Mucosa of descending colon (tissue), 3 donors: ENCODE measurements at regions not wholly inside any gene's neighbourhood (a gene's known extent, or its start where the extent isn't known, plus 50 kb on each side); places are given as distances from the start of the nearest gene placed in this dataset.
A peak's percentile ranks its signal among the peaks of the same experiment; 100 is the strongest.

Experiments used
- ATAC-seq: fragments of 200-7000 bp; cut with Tn5 transposase; one replicate; pipeline ENCODE4 v1.9.1; 2020; ENCODE audit warnings: mild to moderate bottlenecking, moderate library complexity
- DNase-seq, 3 donors: peaks; one replicate each; pipeline ENCODE4 v3.0.0-alpha.2; 2020
- H3K36me3 ChIP-seq: fragments of 200-600 bp; one replicate; pipeline ENCODE4 v1.8.0; 2021; ENCODE audit warnings: low read depth, mild to moderate bottlenecking
- H3K4me1 ChIP-seq: fragments of 200-600 bp; one replicate; pipeline ENCODE4 v1.8.0; 2021; ENCODE audit warnings: low read depth, mild to moderate bottlenecking
- H3K4me3 ChIP-seq: fragments of 200-600 bp; one replicate; pipeline ENCODE4 v1.8.0; 2021; ENCODE audit warnings: mild to moderate bottlenecking
- H3K9me3 ChIP-seq: fragments of 200-600 bp; one replicate; pipeline ENCODE4 v1.8.0; 2021; ENCODE audit warnings: mild to moderate bottlenecking
- CTCF ChIP-seq: fragments of 200-600 bp; IDR thresholded peaks from one replicate; pipeline ENCODE4 v1.8.0; 2022; ENCODE audit warnings: antibody characterized with exemption, mild to moderate bottlenecking
- intact Hi-C, 2 donors: fragments of 100-400 bp; cut with DNase I in 1 of 2; cut with micrococcal nuclease in 1 of 2; formaldehyde crosslinking; loops; one replicate each; pipeline versions ENCODE4 v1.11.0 to v1.11.1; 2022; cut with DNase I, micrococcal nuclease
- donor health status: DM: no; HTN: no; CAD: no; lungs with moderate emphysema.
- donor health status: DM: no; HTN: no; CAD: no.
- donor health status: DM: no; HTN: yes; CAD: no.

- Histone ChIP-seq H3K9me3 (no peaks in the 10 kb centered on the region), H3K36me3 (no peaks in the 10 kb centered on the region), H3K4me3 (no peak overlapping the region), H3K4me1 (peaks cover 3% of the 10 kb centered on the region)
- ATAC-seq (peak; percentile 72), DNase-seq (peak in 1 of 3 donors; percentile 17)
- TF ChIP-seq CTCF, result no peak
- intact Hi-C loops, result no loop called here
Observed at GRCh38 chr11:86743223-86744118, 56.9 kb upstream of the PRSS23 start.

GRCh38 chr11:86741839-86742805, 58.2 kb upstream of the PRSS23 start:
- DNase-seq, result no peak
- Histone ChIP-seq H3K4me3 (no peak overlapping the region), H3K36me3 (no peaks in the 10 kb centered on the region), H3K9me3 (no peaks in the 10 kb centered on the region), H3K4me1 (peaks cover 3% of the 10 kb centered on the region)
- intact Hi-C loops, result no loop called here
- ATAC-seq, result peak; percentile 46
- no peak for TF ChIP-seq CTCF

- no peak for ATAC-seq
- Histone ChIP-seq H3K4me1 (peaks cover 3% of the 10 kb centered on the region), H3K9me3 (no peaks in the 10 kb centered on the region), H3K4me3 (no peak overlapping the region), H3K36me3 (no peaks in the 10 kb centered on the region)
- no peak for DNase-seq
- TF ChIP-seq CTCF, result no peak
- intact Hi-C loops, result no loop called here
Observed at GRCh38 chr11:86741484-86741835, 58.9 kb upstream of the PRSS23 start.

- H3K36me3 ChIP-seq, result no peaks in the 10 kb centered on the region
- H3K4me1 ChIP-seq, result peaks cover 3% of the 10 kb centered on the region
- H3K9me3 ChIP-seq, result no peaks in the 10 kb centered on the region
- intact Hi-C loops, result no loop called here
- peak in 1 of 3 donors; percentile 15 for DNase-seq
- no peak overlapping the region for H3K4me3 ChIP-seq
- ATAC-seq, result peak; percentile 56
- no peak for TF ChIP-seq CTCF
Observed at GRCh38 chr11:86740628-86741483, 59.5 kb upstream of the PRSS23 start.

- DNase-seq (no peak), ATAC-seq (no peak)
- Histone ChIP-seq H3K36me3 (no peaks in the 10 kb centered on the region), H3K4me3 (no peak overlapping the region), H3K4me1 (peaks cover 1% of the 10 kb centered on the region), H3K9me3 (no peaks in the 10 kb centered on the region)
- intact Hi-C loops, result no loop called here
- no peak for TF ChIP-seq CTCF
Observed at GRCh38 chr11:86738568-86738967, 61.8 kb upstream of the PRSS23 start.
